Activated B cell treated with CpG ODN at 0.5 μM for 24 hours (primary cell): ENCODE measurements at regions not wholly inside any gene's neighbourhood (a gene's known extent, or its start where the extent isn't known, plus 50 kb on each side); places are given as distances from the start of the nearest gene placed in this dataset.

Source experiments
- ATAC-seq: fragments of 200-7000 bp; cut with Tn5 transposase; one replicate; pipeline ENCODE4 v1.10.0; 2021; ENCODE audit warnings: low read depth, mild to moderate bottlenecking, moderate library complexity
- CTCF ChIA-PET: fragments of 350-600 bp; sonication (Branson Sonifier 250); formaldehyde crosslinking; loops from one replicate; lab custom pipeline; 2021; ENCODE audit warnings: antibody characterized with exemption; lab: Charles Lee
- POLR2A ChIA-PET: fragments of 350-600 bp; sonication (Branson Sonifier 250); formaldehyde crosslinking; loops from one replicate; lab custom pipeline; 2021; ENCODE audit warnings: antibody characterized with exemption; lab: Charles Lee
- DNase-seq: peaks from one replicate; pipeline ENCODE4 v3.0.0; 2022
- H3K27ac Mint-ChIP-seq: one replicate; pipeline ENCODE4 v1.8.0; 2020; ENCODE audit warnings: mixed read lengths
- H3K27me3 Mint-ChIP-seq: one replicate; pipeline ENCODE4 v1.8.0; 2021; ENCODE audit warnings: mixed read lengths
- H3K36me3 Mint-ChIP-seq: one replicate; pipeline ENCODE4 v1.8.0; 2021; ENCODE audit warnings: low read depth, mixed read lengths
- H3K4me1 Mint-ChIP-seq: one replicate; pipeline ENCODE4 v1.8.0; 2021; ENCODE audit warnings: mixed read lengths
- H3K4me3 Mint-ChIP-seq: one replicate; pipeline ENCODE4 v1.8.0; 2020; ENCODE audit warnings: mild to moderate bottlenecking, mixed read lengths
- H3K9me3 Mint-ChIP-seq: one replicate; pipeline ENCODE4 v1.8.0; 2020; ENCODE audit warnings: mixed read lengths
- CTCF ChIP-seq: fragments of 200-600 bp; IDR thresholded peaks from one replicate; pipeline ENCODE4 v1.8.0; 2022; ENCODE audit warnings: antibody characterized with exemption, mild to moderate bottlenecking
- intact Hi-C: fragments of 100-400 bp; cut with micrococcal nuclease; formaldehyde crosslinking; loops from one replicate; pipeline ENCODE4 v1.15.1; 2024

- Mint-ChIP-seq H3K4me3 (no peak overlapping the region), H3K27ac (no peak overlapping the region), H3K27me3 (peaks cover 72% of the 10 kb centered on the region), H3K4me1 (peaks cover 11% of the 10 kb centered on the region), H3K9me3 (no peaks in the 10 kb centered on the region), H3K36me3 (no peaks in the 10 kb centered on the region)
- ATAC-seq: no peak
- no peak for TF ChIP-seq CTCF
- no peak for DNase-seq
- POLR2A ChIA-PET: no interaction called here
- intact Hi-C loops: no loop called here
- CTCF ChIA-PET: no interaction called here
Measured at GRCh38 chr14:103283916-103284315, 50.1 kb upstream of the EIF5 start.
